ENCODE measurements at regions not wholly inside any gene's neighbourhood (a gene's known extent, or its start where the extent isn't known, plus 50 kb on each side); places are given as distances from the start of the nearest gene placed in this dataset.

DNA sequence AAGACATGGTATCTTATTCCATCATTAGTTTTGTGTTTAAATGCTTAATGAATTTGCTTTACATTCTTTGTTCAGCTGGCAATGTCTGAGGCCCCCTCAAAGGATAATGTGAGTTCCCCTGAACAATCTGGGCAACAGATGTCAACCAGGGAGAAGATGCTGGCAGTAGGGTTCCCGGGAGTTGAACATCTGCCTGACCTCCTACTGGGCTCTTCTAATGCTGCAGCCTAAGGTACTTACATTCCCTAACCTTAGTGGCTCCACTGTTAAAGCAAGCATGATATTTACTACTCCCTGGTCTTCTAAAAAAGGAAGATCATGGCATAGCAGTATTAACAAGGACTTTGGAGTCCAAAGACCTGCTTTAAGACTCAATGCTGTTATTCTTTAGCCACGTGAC lies 574.9 kb upstream of the NR5A2 start:
- no peak overlapping the region for H3K4me3 ChIP-seq (ENCODE audit: control insufficient read depth, low read depth, low read length)
- TF ChIP-seq, protein P1, sequence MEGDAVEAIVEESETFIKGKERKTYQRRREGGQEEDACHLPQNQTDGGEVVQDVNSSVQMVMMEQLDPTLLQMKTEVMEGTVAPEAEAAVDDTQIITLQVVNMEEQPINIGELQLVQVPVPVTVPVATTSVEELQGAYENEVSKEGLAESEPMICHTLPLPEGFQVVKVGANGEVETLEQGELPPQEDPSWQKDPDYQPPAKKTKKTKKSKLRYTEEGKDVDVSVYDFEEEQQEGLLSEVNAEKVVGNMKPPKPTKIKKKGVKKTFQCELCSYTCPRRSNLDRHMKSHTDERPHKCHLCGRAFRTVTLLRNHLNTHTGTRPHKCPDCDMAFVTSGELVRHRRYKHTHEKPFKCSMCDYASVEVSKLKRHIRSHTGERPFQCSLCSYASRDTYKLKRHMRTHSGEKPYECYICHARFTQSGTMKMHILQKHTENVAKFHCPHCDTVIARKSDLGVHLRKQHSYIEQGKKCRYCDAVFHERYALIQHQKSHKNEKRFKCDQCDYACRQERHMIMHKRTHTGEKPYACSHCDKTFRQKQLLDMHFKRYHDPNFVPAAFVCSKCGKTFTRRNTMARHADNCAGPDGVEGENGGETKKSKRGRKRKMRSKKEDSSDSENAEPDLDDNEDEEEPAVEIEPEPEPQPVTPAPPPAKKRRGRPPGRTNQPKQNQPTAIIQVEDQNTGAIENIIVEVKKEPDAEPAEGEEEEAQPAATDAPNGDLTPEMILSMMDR (conservative IDR thresholded peaks at IDR 0.05; ENCODE audit: control insufficient read depth, insufficient read depth, low read depth, low read length) = no peak
- DNase-seq (ENCODE audit: low read depth) = no peak

DNA sequence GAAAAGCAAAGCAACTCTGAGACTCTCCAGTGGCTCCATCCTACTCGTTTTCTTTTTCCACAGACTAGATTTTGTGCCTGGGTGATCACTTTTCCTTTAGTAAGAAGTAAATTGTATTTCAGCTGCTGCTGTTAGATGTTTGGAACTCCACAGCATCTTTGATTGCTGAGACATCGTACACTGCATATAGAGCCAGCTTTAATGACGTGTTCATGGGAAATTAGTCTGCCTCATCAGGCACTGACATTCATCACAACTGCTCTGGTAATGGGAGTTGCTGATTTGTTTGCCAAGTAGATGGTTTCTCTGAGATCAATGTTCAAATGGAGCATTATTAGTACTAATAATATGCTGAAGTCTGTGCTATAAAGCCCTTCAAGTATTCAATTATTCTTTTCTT lies 573.8 kb upstream of the NR5A2 start:
- peak; percentile 30 for DNase-seq (ENCODE audit: low read depth)
- TF ChIP-seq, protein P1 (conservative IDR thresholded peaks at IDR 0.05; ENCODE audit: control insufficient read depth, insufficient read depth, low read depth, low read length) = no peak
- no peak overlapping the region for H3K4me3 ChIP-seq (ENCODE audit: control insufficient read depth, low read depth, low read length)

GRCh38 chr1:199460933-199461332 lies 566.6 kb upstream of the NR5A2 start:
- H3K4me3 ChIP-seq (ENCODE audit: control insufficient read depth, low read depth, low read length) = no peak overlapping the region
- TF ChIP-seq, protein P1 (conservative IDR thresholded peaks at IDR 0.05; ENCODE audit: control insufficient read depth, insufficient read depth, low read depth, low read length) = peak; percentile 2
- no peak for DNase-seq (ENCODE audit: low read depth)

GRCh38 chr1:199463521-199464127 lies 563.9 kb upstream of the NR5A2 start:
- TF ChIP-seq, protein P1 (conservative IDR thresholded peaks at IDR 0.05; ENCODE audit: control insufficient read depth, insufficient read depth, low read depth, low read length) = peak; percentile 70
- DNase-seq (ENCODE audit: low read depth) = peak; percentile 71
- no peak overlapping the region for H3K4me3 ChIP-seq (ENCODE audit: control insufficient read depth, low read depth, low read length)

GRCh38 chr1:199466961-199467360 lies 560.5 kb upstream of the NR5A2 start:
- TF ChIP-seq, protein P1 (conservative IDR thresholded peaks at IDR 0.05; ENCODE audit: control insufficient read depth, insufficient read depth, low read depth, low read length) = no peak
- H3K4me3 ChIP-seq (ENCODE audit: control insufficient read depth, low read depth, low read length) = no peak overlapping the region
- no peak for DNase-seq (ENCODE audit: low read depth)

GRCh38 chr1:199472018-199472417 lies 555.5 kb upstream of the NR5A2 start:
- TF ChIP-seq, protein P1 (conservative IDR thresholded peaks at IDR 0.05; ENCODE audit: control insufficient read depth, insufficient read depth, low read depth, low read length) = no peak
- H3K4me3 ChIP-seq (ENCODE audit: control insufficient read depth, low read depth, low read length) = no peak overlapping the region
- DNase-seq (ENCODE audit: low read depth) = peak; percentile 14

- DNase-seq (ENCODE audit: low read depth) = no peak
- TF ChIP-seq, protein P1 (conservative IDR thresholded peaks at IDR 0.05; ENCODE audit: control insufficient read depth, insufficient read depth, low read depth, low read length) = no peak
- H3K4me3 ChIP-seq (ENCODE audit: control insufficient read depth, low read depth, low read length) = no peak overlapping the region
Measured at GRCh38 chr1:199472978-199473377, 554.5 kb upstream of the NR5A2 start.

All from fibroblast of mammary gland (primary cell).